SU-DHL-6 (cell line): ENCODE measurements at regions not wholly inside any gene's neighbourhood (a gene's known extent, or its start where the extent isn't known, plus 50 kb on each side); places are given as distances from the start of the nearest gene placed in this dataset.

Experiments
- CTCF ChIP-seq: fragments of 200-600 bp; sonication (generic); IDR thresholded peaks from one replicate; pipeline ENCODE4 v1.5.1; 2017; ENCODE audit warnings: antibody characterized with exemption, mild to moderate bottlenecking, low read length, moderate library complexity; ENCODE audit not compliant: insufficient read depth, poor library complexity, severe bottlenecking
- EZH2phosphoT487 ChIP-seq: fragments of 200-600 bp; sonication (generic), shearing (Covaris generic); conservative IDR thresholded peaks from 2 replicates; pipeline ENCODE4 v1.6.1; 2018; ENCODE audit warnings: mild to moderate bottlenecking, antibody characterized with exemption, low read length, moderate library complexity, mixed read lengths

- TF ChIP-seq CTCF = no peak
- TF ChIP-seq EZH2phosphoT487 = no peak
Observed at GRCh38 chr5:98168871-98169270, 604.6 kb upstream of the RGMB start.
